Parathyroid adenoma (tissue), 2 donors: ENCODE measurements at regions not wholly inside any gene's neighbourhood (a gene's known extent, or its start where the extent isn't known, plus 50 kb on each side); places are given as distances from the start of the nearest gene placed in this dataset.

Experiments used
- H2AFZ ChIP-seq: fragments of 300-600 bp; sonication (generic); one replicate; pipeline ENCODE4 v1.7.0; 2017; ENCODE audit warnings: antibody characterized with exemption, mild to moderate bottlenecking
- H3K27ac ChIP-seq: fragments of 300-600 bp; sonication (generic); one replicate; pipeline ENCODE4 v1.7.0; 2017
- H3K27me3 ChIP-seq: fragments of 300-600 bp; sonication (generic); one replicate; pipeline ENCODE4 v1.7.0; 2017; ENCODE audit warnings: low read length; ENCODE audit not compliant: control insufficient read depth, insufficient read depth
- H3K36me3 ChIP-seq: fragments of 300-600 bp; sonication (generic); one replicate; pipeline ENCODE4 v1.7.0; 2017; ENCODE audit warnings: low read length; ENCODE audit not compliant: control insufficient read depth, insufficient read depth
- H3K4me1 ChIP-seq: fragments of 300-600 bp; sonication (generic); one replicate; pipeline ENCODE4 v1.7.0; 2017; ENCODE audit warnings: control low read depth
- H3K4me2 ChIP-seq: fragments of 300-600 bp; sonication (generic); one replicate; pipeline ENCODE4 v1.7.0; 2017; ENCODE audit warnings: low read length
- H3K4me3 ChIP-seq: fragments of 300-600 bp; sonication (generic); one replicate; pipeline ENCODE4 v1.7.0; 2017; ENCODE audit warnings: low read depth, low read length
- H3K79me2 ChIP-seq: fragments of 300-600 bp; sonication (generic); one replicate; pipeline ENCODE4 v1.7.0; 2017; ENCODE audit warnings: control low read depth
- H3K9ac ChIP-seq: fragments of 300-600 bp; sonication (generic); one replicate; pipeline ENCODE4 v1.7.0; 2017; ENCODE audit warnings: mild to moderate bottlenecking
- H3K9me3 ChIP-seq: fragments of 300-600 bp; sonication (generic); one replicate; pipeline ENCODE4 v1.7.0; 2017; ENCODE audit warnings: low read length; ENCODE audit not compliant: control insufficient read depth
- TF ChIP-seq, protein P1 (sequence below): fragments of 300-600 bp; sonication (generic); IDR thresholded peaks from one replicate; pipeline ENCODE4 v1.7.0; 2017; ENCODE audit warnings: antibody characterized with exemption, mild to moderate bottlenecking
- donor health status: primary hyperparathyroidism.

GRCh38 chr2:122745603-122746002 lies 990.2 kb downstream of the TSN start:
- TF ChIP-seq, protein P1, sequence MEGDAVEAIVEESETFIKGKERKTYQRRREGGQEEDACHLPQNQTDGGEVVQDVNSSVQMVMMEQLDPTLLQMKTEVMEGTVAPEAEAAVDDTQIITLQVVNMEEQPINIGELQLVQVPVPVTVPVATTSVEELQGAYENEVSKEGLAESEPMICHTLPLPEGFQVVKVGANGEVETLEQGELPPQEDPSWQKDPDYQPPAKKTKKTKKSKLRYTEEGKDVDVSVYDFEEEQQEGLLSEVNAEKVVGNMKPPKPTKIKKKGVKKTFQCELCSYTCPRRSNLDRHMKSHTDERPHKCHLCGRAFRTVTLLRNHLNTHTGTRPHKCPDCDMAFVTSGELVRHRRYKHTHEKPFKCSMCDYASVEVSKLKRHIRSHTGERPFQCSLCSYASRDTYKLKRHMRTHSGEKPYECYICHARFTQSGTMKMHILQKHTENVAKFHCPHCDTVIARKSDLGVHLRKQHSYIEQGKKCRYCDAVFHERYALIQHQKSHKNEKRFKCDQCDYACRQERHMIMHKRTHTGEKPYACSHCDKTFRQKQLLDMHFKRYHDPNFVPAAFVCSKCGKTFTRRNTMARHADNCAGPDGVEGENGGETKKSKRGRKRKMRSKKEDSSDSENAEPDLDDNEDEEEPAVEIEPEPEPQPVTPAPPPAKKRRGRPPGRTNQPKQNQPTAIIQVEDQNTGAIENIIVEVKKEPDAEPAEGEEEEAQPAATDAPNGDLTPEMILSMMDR, result no peak
- Histone ChIP-seq H3K27ac (no peak overlapping the region), H2AFZ (no peak overlapping the region), H3K4me2 (no peak overlapping the region), H3K27me3 (no peaks in the 10 kb centered on the region), H3K36me3 (no peaks in the 10 kb centered on the region), H3K4me1 (no peaks in the 10 kb centered on the region), H3K79me2 (no peaks in the 10 kb centered on the region), H3K9me3 (no peaks in the 10 kb centered on the region), H3K9ac (no peak overlapping the region), H3K4me3 (no peak overlapping the region)

DNA sequence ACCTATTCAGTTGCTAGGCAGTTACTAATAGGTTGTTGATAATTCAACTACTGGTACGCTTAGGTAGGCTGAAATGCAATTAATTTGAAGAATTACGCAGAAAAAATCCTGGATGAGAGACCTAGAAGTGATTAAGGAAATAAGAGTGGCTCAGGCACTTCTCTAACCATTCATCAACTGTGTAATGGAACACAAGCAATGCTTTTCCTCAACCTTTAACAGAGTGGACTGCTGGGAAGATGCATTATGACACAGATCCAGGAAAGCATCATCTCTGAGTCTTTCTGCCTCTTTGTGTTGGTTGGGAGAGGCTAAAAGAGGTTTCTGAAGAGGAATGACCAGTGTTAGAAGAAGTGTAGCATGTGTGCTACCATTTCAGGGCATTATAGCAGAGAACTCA lies 992.2 kb downstream of the TSN start:
- Histone ChIP-seq H3K4me3 (no peak overlapping the region), H3K4me1 (no peaks in the 10 kb centered on the region), H2AFZ (no peak overlapping the region), H3K9me3 (no peaks in the 10 kb centered on the region), H3K9ac (no peak overlapping the region), H3K27ac (no peak overlapping the region), H3K27me3 (no peaks in the 10 kb centered on the region), H3K79me2 (no peaks in the 10 kb centered on the region), H3K36me3 (no peaks in the 10 kb centered on the region), H3K4me2 (no peak overlapping the region)
- TF ChIP-seq, protein P1, result no peak

- no peak overlapping the region for H3K9ac ChIP-seq
- no peak overlapping the region for H2AFZ ChIP-seq
These were observed 993.1 kb downstream of the TSN start for GRCh38 chr2:122748552-122749011.

GRCh38 chr2:122749405-122749804 lies 994.0 kb downstream of the TSN start:
- no peak overlapping the region for H3K9ac ChIP-seq
- no peak overlapping the region for H3K27ac ChIP-seq
- no peaks in the 10 kb centered on the region for H3K4me1 ChIP-seq
- no peak overlapping the region for H3K4me3 ChIP-seq
- no peak overlapping the region for H3K4me2 ChIP-seq
- no peaks in the 10 kb centered on the region for H3K79me2 ChIP-seq
- H3K36me3 ChIP-seq, result no peaks in the 10 kb centered on the region
- H3K27me3 ChIP-seq, result no peaks in the 10 kb centered on the region
- H3K9me3 ChIP-seq, result no peaks in the 10 kb centered on the region
- TF ChIP-seq, protein P1, result no peak
- H2AFZ ChIP-seq, result no peak overlapping the region

More at GRCh38 chr2:122748552-122749011, 993.1 kb downstream of the TSN start:
- H3K27ac ChIP-seq, result no peak overlapping the region
- no peak overlapping the region for H3K4me2 ChIP-seq
- H3K79me2 ChIP-seq, result no peaks in the 10 kb centered on the region
- H3K4me3 ChIP-seq, result no peak overlapping the region
- no peaks in the 10 kb centered on the region for H3K9me3 ChIP-seq
- no peaks in the 10 kb centered on the region for H3K4me1 ChIP-seq
- TF ChIP-seq, protein P1, result no peak
- no peaks in the 10 kb centered on the region for H3K36me3 ChIP-seq
- no peaks in the 10 kb centered on the region for H3K27me3 ChIP-seq

DNA sequence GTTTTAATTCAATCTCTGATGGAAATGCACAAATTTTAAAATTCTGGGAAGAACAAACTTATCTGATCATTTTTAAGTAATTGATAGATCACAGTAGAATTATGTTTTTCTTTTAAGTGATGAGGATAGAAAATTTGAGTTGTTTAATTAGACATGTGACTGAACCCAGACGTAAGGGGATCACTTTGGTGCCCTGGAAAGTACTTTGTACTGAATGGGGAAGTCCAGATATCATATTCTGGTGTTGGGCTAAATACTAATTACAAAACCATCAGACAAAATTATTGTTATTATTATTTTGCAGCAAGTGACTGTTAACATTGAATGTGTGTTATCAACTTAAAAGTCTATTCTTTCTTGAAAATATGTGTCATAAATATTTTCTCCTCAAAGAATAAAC lies 994.6 kb downstream of the TSN start:
- Histone ChIP-seq H2AFZ (no peak overlapping the region), H3K4me3 (no peak overlapping the region)
- TF ChIP-seq, protein P1, result no peak

More for the DNA sequence above, 994.6 kb downstream of the TSN start:
- Histone ChIP-seq H3K27me3 (no peaks in the 10 kb centered on the region), H3K36me3 (no peaks in the 10 kb centered on the region), H3K4me2 (no peak overlapping the region), H3K9ac (no peak overlapping the region), H3K9me3 (no peaks in the 10 kb centered on the region), H3K27ac (no peak overlapping the region), H3K4me1 (no peaks in the 10 kb centered on the region), H3K79me2 (no peaks in the 10 kb centered on the region)
